ENCODE measurements at regions not wholly inside any gene's neighbourhood (a gene's known extent, or its start where the extent isn't known, plus 50 kb on each side); places are given as distances from the start of the nearest gene placed in this dataset.
"Not testable (repeated sequence)": the region's sequence is repeated elsewhere in the genome, so short reads cannot be mapped to it uniquely, and the experiment has no call there.

DNA sequence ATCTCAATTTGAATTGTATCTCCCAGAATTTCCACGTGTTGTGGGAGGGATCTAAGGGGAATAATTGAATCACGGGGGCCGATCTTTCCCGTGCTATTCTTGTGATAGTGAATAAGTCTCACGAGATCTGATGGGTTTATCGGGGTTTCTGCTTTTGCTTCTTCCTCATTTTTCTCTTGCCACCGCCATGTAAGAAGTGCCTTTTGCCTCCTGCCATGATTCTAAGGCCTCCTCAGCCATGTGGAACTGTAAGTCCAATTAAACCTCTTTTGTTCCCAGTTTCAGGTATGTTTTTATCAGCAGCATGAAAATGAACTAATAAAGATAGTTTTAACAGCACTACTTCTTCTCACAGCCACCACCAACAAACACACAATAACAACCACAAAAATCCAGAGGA, 140.0 kb upstream of the ABI3BP start:
- not testable (repeated sequence) for TF ChIP-seq POLR2A (IDR thresholded peaks at IDR 0.05; ENCODE audit: low read depth, low read length); POLR2AphosphoS5 (IDR thresholded peaks at IDR 0.05; ENCODE audit: low read depth, low read length); TAF1 (IDR thresholded peaks at IDR 0.05; ENCODE audit: low read depth, low read length); SPI1 (IDR thresholded peaks at IDR 0.05; ENCODE audit: low read depth, low read length); POU2F2 (IDR thresholded peaks at IDR 0.05; ENCODE audit: low read depth, low read length); PAX5 (IDR thresholded peaks at IDR 0.05; ENCODE audit: insufficient read depth, low read length, severe bottlenecking)

Data from GM12891 (cell line).